ENCODE measurements at regions not wholly inside any gene's neighbourhood (a gene's known extent, or its start where the extent isn't known, plus 50 kb on each side); places are given as distances from the start of the nearest gene placed in this dataset.

DNA sequence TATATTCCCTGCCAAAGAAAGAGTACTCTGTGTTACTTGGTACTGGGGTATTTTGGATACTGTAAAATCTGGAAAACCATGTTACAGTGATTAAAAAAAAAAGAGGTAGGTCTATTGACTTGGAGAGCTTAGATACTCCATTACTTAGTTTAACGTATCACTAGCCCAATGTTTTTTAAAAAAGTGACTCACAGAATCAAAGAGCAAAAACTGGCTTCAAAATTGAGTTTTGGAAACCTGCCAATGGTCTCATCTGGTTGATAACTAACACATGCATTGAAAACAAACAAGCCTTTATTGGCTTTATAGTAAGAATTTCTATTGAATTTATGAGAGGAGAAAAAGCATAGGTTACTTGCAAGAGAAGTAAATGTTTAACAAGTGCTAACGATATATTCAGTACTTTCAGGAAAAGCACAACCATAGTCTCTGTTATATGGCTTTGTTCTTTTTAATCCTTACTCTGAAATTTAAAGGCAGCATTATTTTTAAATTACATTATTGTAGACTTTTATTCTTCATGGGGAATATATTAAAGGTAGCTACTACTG lies 563.3 kb upstream of the SORCS1 start:
- Histone ChIP-seq H3K9me3 (ENCODE audit: control insufficient read depth, insufficient read depth, low read depth, low read length) (no peaks in the 10 kb centered on the region), H3K27ac (ENCODE audit: low read length) (no peak overlapping the region), H3K4me3 (ENCODE audit: low read depth in 2 of 2, low read length in 2 of 2) (no peak overlapping the region), H3K27me3 (ENCODE audit: control insufficient read depth, insufficient read depth, low read length) (no peaks in the 10 kb centered on the region), H3K4me1 (ENCODE audit: control insufficient read depth, insufficient read depth, low read length) (no peaks in the 10 kb centered on the region), H3K36me3 (ENCODE audit: control insufficient read depth, insufficient read depth, low read length) (no peaks in the 10 kb centered on the region)
- POLR2A ChIA-PET, result no interaction called here
- intact Hi-C loops (cut with micrococcal nuclease; ENCODE audit: unreplicated experiment) (no loop called here), in situ Hi-C loops (cut with HindIII; ENCODE audit: low pct_unique_long_range_greater_than_20kb, low sequenced_read_pairs) (no loop called here)
- no peak for DNase-seq (ENCODE audit: low read depth, low spot score)
- ATAC-seq, result no peak
- CTCF ChIA-PET, result no interaction called here
- no TSS peak for BruUV-seq (replicated peaks)
- TF ChIP-seq POLR2AphosphoS5 (IDR thresholded peaks at IDR 0.05; ENCODE audit: low read depth, low read length) (no peak), SIN3A (IDR thresholded peaks at IDR 0.05; ENCODE audit: borderline replicate concordance, insufficient read depth, low read depth, low read length) (no peak), TCF7L2 (IDR thresholded peaks at IDR 0.05; ENCODE audit: low read depth, low read length) (no peak)
- TF ChIP-seq, protein P1, sequence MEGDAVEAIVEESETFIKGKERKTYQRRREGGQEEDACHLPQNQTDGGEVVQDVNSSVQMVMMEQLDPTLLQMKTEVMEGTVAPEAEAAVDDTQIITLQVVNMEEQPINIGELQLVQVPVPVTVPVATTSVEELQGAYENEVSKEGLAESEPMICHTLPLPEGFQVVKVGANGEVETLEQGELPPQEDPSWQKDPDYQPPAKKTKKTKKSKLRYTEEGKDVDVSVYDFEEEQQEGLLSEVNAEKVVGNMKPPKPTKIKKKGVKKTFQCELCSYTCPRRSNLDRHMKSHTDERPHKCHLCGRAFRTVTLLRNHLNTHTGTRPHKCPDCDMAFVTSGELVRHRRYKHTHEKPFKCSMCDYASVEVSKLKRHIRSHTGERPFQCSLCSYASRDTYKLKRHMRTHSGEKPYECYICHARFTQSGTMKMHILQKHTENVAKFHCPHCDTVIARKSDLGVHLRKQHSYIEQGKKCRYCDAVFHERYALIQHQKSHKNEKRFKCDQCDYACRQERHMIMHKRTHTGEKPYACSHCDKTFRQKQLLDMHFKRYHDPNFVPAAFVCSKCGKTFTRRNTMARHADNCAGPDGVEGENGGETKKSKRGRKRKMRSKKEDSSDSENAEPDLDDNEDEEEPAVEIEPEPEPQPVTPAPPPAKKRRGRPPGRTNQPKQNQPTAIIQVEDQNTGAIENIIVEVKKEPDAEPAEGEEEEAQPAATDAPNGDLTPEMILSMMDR (IDR thresholded peaks at IDR 0.05), result no peak
- TF ChIP-seq, protein P2, sequence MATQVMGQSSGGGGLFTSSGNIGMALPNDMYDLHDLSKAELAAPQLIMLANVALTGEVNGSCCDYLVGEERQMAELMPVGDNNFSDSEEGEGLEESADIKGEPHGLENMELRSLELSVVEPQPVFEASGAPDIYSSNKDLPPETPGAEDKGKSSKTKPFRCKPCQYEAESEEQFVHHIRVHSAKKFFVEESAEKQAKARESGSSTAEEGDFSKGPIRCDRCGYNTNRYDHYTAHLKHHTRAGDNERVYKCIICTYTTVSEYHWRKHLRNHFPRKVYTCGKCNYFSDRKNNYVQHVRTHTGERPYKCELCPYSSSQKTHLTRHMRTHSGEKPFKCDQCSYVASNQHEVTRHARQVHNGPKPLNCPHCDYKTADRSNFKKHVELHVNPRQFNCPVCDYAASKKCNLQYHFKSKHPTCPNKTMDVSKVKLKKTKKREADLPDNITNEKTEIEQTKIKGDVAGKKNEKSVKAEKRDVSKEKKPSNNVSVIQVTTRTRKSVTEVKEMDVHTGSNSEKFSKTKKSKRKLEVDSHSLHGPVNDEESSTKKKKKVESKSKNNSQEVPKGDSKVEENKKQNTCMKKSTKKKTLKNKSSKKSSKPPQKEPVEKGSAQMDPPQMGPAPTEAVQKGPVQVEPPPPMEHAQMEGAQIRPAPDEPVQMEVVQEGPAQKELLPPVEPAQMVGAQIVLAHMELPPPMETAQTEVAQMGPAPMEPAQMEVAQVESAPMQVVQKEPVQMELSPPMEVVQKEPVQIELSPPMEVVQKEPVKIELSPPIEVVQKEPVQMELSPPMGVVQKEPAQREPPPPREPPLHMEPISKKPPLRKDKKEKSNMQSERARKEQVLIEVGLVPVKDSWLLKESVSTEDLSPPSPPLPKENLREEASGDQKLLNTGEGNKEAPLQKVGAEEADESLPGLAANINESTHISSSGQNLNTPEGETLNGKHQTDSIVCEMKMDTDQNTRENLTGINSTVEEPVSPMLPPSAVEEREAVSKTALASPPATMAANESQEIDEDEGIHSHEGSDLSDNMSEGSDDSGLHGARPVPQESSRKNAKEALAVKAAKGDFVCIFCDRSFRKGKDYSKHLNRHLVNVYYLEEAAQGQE (IDR thresholded peaks at IDR 0.05; ENCODE audit: insufficient read depth in 1 of 2, low read depth in 2 of 2, low read length in 1 of 2), result no peak

DNA sequence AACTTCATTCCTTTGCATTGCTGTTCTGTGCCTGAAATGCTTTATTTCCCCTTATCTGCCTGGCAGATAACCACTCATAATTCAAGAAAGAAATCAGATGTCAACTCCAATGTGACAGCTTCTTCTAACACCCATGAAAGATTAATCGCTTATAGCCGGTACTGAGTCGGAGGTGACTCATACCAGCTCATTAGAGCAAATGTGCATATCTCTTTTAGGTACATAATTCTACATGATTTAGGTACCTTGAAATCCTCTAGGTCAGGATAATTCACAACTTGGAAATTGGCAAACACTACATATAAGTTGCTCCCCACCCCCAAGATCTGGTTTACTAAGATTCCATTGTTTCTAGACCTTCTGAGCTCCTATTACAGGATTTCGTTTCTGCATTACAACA lies 554.4 kb upstream of the SORCS1 start:
- no peaks in the 10 kb centered on the region for H3K27me3 ChIP-seq (ENCODE audit: control insufficient read depth, insufficient read depth, low read length)
- no peaks in the 10 kb centered on the region for H3K9me3 ChIP-seq (ENCODE audit: control insufficient read depth, insufficient read depth, low read depth, low read length)
- H3K4me1 ChIP-seq (ENCODE audit: control insufficient read depth, insufficient read depth, low read length), result no peaks in the 10 kb centered on the region
- no peak overlapping the region for H3K27ac ChIP-seq (ENCODE audit: low read length)
- H3K36me3 ChIP-seq (ENCODE audit: control insufficient read depth, insufficient read depth, low read length), result no peaks in the 10 kb centered on the region
- intact Hi-C loops (cut with micrococcal nuclease; ENCODE audit: unreplicated experiment) (no loop called here), in situ Hi-C loops (cut with HindIII; ENCODE audit: low pct_unique_long_range_greater_than_20kb, low sequenced_read_pairs) (no loop called here)
- CTCF ChIA-PET, result no interaction called here
- ATAC-seq (no peak), DNase-seq (ENCODE audit: low read depth, low spot score) (no peak)
- BruUV-seq (replicated peaks), result no TSS peak
- POLR2A ChIA-PET, result no interaction called here
- TF ChIP-seq, protein P1 (IDR thresholded peaks at IDR 0.05), result no peak
- TF ChIP-seq TCF7L2 (IDR thresholded peaks at IDR 0.05; ENCODE audit: low read depth, low read length) (no peak), POLR2AphosphoS5 (IDR thresholded peaks at IDR 0.05; ENCODE audit: low read depth, low read length) (no peak), SIN3A (IDR thresholded peaks at IDR 0.05; ENCODE audit: borderline replicate concordance, insufficient read depth, low read depth, low read length) (no peak)
- TF ChIP-seq, protein P2 (IDR thresholded peaks at IDR 0.05; ENCODE audit: insufficient read depth in 1 of 2, low read depth in 2 of 2, low read length in 1 of 2), result no peak
- no peak overlapping the region for H3K4me3 ChIP-seq (ENCODE audit: low read depth in 2 of 2, low read length in 2 of 2)

Data from Panc1 (cell line).